ENCODE measurements at regions not wholly inside any gene's neighbourhood (a gene's known extent, or its start where the extent isn't known, plus 50 kb on each side); places are given as distances from the start of the nearest gene placed in this dataset.

- no peak for TF ChIP-seq ARID4B (CRISPR knock-in tag; IDR thresholded peaks at IDR 0.05; ENCODE audit: borderline replicate concordance)
- TF ChIP-seq STAT6 (CRISPR knock-in tag; conservative IDR thresholded peaks at IDR 0.05; ENCODE audit: low read depth), result no peak
- TF ChIP-seq ZNF671 (CRISPR knock-in tag; IDR thresholded peaks at IDR 0.05), result no peak
- TF ChIP-seq IRF2 (CRISPR knock-in tag; IDR thresholded peaks at IDR 0.05; ENCODE audit: borderline replicate concordance, low read depth), result no peak
- no peak for TF ChIP-seq EMX1 (CRISPR knock-in tag; IDR thresholded peaks at IDR 0.05)
- no peak for TF ChIP-seq FOXJ3 (CRISPR knock-in tag; IDR thresholded peaks at IDR 0.05; ENCODE audit: borderline replicate concordance)
- TF ChIP-seq MAX (CRISPR knock-in tag; IDR thresholded peaks at IDR 0.05), result no peak
- no peak for TF ChIP-seq NFYB (CRISPR knock-in tag; conservative IDR thresholded peaks at IDR 0.05; ENCODE audit: low read depth)
Observed at GRCh38 chr3:56918111-56918568, 116.4 kb upstream of the ARHGEF3 start (continued).

GRCh38 chr3:56917361-56918110 is 115.8 kb upstream of the ARHGEF3 start:
- no peak overlapping the region; the same call in 1 of the 2 replicates for H3K27ac Mint-ChIP-seq
- ChIA-PET CTCF (interaction anchor here (1.2 to 2.3 kb wide), 3 partner anchors 11 to 215 kb away, joined by 3 to 10 read pairs (median 3); no protein-coding TSS in a partner anchor), POLR2A (no interaction called here)
- TF ChIP-seq, protein P1, sequence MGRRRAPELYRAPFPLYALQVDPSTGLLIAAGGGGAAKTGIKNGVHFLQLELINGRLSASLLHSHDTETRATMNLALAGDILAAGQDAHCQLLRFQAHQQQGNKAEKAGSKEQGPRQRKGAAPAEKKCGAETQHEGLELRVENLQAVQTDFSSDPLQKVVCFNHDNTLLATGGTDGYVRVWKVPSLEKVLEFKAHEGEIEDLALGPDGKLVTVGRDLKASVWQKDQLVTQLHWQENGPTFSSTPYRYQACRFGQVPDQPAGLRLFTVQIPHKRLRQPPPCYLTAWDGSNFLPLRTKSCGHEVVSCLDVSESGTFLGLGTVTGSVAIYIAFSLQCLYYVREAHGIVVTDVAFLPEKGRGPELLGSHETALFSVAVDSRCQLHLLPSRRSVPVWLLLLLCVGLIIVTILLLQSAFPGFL (CRISPR knock-in tag; IDR thresholded peaks at IDR 0.05; ENCODE audit: borderline replicate concordance), result no peak
- TF ChIP-seq ELF4 (CRISPR knock-in tag; IDR thresholded peaks at IDR 0.05; ENCODE audit: low read depth) (no peak), CREM (CRISPR knock-in tag; IDR thresholded peaks at IDR 0.05) (no peak), ATF1 (CRISPR knock-in tag; IDR thresholded peaks at IDR 0.05) (no peak)
- no peak overlapping the region for H3K4me3 Mint-ChIP-seq
- no peak; the same call in 1 of the 2 replicates for ATAC-seq
- H3K4me1 Mint-ChIP-seq, result peaks cover 33% of the 10 kb centered on the region
- H3K27me3 Mint-ChIP-seq (ENCODE audit: low read depth), result no peaks in the 10 kb centered on the region
- DNase-seq (ENCODE audit: low spot score), result no peak
- no peaks in the 10 kb centered on the region for H3K36me3 Mint-ChIP-seq
- H3K9me3 Mint-ChIP-seq, result peaks cover 5% of the 10 kb centered on the region; the same call in 1 of the 2 replicates

DNA sequence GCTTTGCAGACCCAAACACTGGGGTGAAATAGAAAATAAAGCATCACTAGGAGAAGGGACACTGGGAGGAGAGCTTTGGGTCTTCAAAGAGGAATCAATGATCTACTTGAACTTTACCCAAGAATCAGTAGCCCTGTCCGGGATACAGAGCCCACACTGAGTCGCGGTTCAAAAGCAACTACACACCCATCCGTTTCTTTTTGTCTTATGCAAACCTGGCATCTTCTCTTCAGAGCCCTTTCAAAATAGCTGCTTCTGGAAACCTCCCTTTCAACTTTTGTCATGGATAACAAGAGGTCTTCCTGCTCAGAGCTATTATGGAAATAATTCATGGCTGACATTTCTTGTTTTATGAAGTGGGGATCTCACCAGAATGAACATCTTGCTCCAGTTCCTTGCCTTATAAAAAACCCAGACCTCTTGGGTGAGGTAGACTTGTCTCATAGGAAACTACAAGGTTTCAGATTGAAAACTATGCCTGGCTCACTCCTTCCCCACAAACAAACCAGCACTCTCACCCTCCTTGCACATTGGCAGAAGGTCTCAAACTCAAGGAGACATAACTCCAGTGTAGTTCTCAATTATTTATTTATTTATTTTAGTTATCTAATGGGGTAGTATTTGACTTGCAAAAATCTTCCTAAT is 115.1 kb upstream of the ARHGEF3 start:
- ChIA-PET CTCF (interaction anchor here (1.2 to 2.3 kb wide), 3 partner anchors 72 to 214 kb away, joined by 3 to 10 read pairs (median 6); partner anchors contain the start of gene ARHGEF3), POLR2A (no interaction called here)
- Mint-ChIP-seq H3K27ac (no peak overlapping the region), H3K4me1 (peaks cover 32% of the 10 kb centered on the region), H3K9me3 (peaks cover 5% of the 10 kb centered on the region; the same call in 1 of the 2 replicates), H3K4me3 (no peak overlapping the region), H3K36me3 (no peaks in the 10 kb centered on the region), H3K27me3 (ENCODE audit: low read depth) (no peaks in the 10 kb centered on the region)
- DNase-seq (ENCODE audit: low spot score) (no peak), ATAC-seq (no peak)
- TF ChIP-seq TP53 (CRISPR knock-in tag; IDR thresholded peaks at IDR 0.05) (no peak), ZSCAN18 (CRISPR knock-in tag; IDR thresholded peaks at IDR 0.05) (no peak), FOXK1 (CRISPR knock-in tag; IDR thresholded peaks at IDR 0.05) (no peak), ZNF512 (CRISPR knock-in tag; IDR thresholded peaks at IDR 0.05; ENCODE audit: borderline replicate concordance) (no peak), E2F5 (CRISPR knock-in tag; IDR thresholded peaks at IDR 0.05) (no peak), KAT7 (CRISPR knock-in tag; IDR thresholded peaks at IDR 0.05; ENCODE audit: borderline replicate concordance) (no peak)
